ENCODE measurements at regions not wholly inside any gene's neighbourhood (a gene's known extent, or its start where the extent isn't known, plus 50 kb on each side); places are given as distances from the start of the nearest gene placed in this dataset.
"Not testable (repeated sequence)": the region's sequence is repeated elsewhere in the genome, so short reads cannot be mapped to it uniquely, and the experiment has no call there.

DNA sequence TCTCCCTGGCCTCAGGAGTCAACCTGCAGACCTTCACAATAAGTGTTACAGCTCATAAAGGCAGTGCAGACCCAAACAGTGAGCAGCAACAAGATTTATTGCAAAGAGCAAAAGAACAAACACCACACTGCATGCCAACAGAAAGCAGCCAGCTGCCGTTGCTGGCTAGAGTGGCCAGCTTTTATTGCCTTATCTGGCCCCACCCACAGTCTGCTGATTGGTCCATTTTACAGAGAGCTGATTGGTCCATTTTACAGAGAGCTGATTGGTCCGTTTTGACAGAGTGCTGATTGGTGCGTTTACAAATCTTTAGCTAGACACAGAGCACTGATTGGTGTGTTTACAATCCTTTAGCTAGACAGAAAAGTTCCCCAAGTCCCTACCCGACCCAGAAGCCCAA is 885.9 kb upstream of the SPRY2 start:
- not testable (repeated sequence) for H3K27ac Mint-ChIP-seq (ENCODE audit: low read depth); H3K36me3 Mint-ChIP-seq (ENCODE audit: insufficient read depth); H3K27me3 Mint-ChIP-seq; DNase-seq (ENCODE audit: low spot score in 2 of 2); H3K4me1 Mint-ChIP-seq; ATAC-seq (replicated peaks; ENCODE audit: extremely low read depth, poor library complexity, severe bottlenecking); H3K4me3 Mint-ChIP-seq
- H3K9me3 Mint-ChIP-seq = peaks cover 15% of the 10 kb centered on the region

DNA sequence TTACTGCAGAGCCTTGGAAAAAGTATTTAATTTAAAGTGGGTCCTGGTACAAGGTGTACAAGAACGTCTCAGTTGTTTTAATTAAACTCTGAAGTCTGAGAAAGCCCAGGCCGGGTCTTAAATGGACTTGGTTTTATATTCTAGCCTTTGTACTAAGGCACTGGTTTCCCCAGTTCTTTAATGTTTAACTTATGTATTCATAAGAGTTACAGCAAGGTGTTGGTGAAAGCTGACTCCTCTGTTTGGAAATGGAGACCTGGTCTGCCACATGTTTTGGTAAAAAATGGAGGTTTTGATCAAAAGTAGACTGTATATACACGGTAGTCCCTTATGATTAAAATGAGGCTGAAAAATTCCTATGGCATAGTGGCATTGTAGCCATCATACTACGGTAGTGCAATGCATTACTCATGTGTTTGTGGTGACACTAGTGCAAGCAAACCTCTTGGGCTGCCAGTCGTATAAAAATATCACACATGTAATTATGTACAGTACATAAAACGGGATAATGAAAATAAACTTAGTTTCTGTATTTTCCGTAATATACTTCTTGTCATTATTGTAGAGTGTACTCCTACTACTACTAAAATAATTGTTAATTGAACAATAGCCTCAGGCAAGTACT is 883.4 kb upstream of the SPRY2 start:
- Mint-ChIP-seq H3K27ac (ENCODE audit: low read depth) (no peak overlapping the region), H3K9me3 (peaks cover 11% of the 10 kb centered on the region), H3K27me3 (no peaks in the 10 kb centered on the region), H3K36me3 (ENCODE audit: insufficient read depth) (no peaks in the 10 kb centered on the region), H3K4me1 (no peaks in the 10 kb centered on the region), H3K4me3 (no peak overlapping the region)
- DNase-seq (ENCODE audit: low spot score in 2 of 2) (no peak), ATAC-seq (replicated peaks; ENCODE audit: extremely low read depth, poor library complexity, severe bottlenecking) (no peak)

DNA sequence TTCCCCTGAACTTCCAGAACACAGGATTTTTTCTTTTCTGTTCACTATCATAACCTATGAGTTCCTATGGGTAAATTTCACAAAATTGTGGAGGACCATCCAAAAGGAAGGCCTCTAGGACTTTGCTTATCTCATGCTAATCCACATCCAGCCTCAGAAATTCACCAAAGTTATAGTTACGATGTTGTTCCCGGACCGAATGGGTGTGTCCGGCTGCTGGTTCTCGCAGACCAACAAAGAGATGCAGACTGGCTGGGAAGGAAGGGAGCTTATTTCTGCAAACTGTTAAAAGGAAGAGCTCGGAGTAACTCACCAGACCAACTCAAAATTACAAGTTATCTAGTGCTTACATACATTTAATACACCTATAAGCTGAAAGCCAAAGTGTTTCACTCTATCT is 882.9 kb upstream of the SPRY2 start:
- no peaks in the 10 kb centered on the region for H3K4me1 Mint-ChIP-seq
- no peak overlapping the region for H3K4me3 Mint-ChIP-seq
- H3K36me3 Mint-ChIP-seq (ENCODE audit: insufficient read depth) = no peaks in the 10 kb centered on the region
- peaks cover 9% of the 10 kb centered on the region for H3K9me3 Mint-ChIP-seq
- H3K27me3 Mint-ChIP-seq = no peaks in the 10 kb centered on the region
- no peak for DNase-seq (ENCODE audit: low spot score in 2 of 2)
- ATAC-seq (replicated peaks; ENCODE audit: extremely low read depth, poor library complexity, severe bottlenecking) = no peak
- no peak overlapping the region for H3K27ac Mint-ChIP-seq (ENCODE audit: low read depth)

DNA sequence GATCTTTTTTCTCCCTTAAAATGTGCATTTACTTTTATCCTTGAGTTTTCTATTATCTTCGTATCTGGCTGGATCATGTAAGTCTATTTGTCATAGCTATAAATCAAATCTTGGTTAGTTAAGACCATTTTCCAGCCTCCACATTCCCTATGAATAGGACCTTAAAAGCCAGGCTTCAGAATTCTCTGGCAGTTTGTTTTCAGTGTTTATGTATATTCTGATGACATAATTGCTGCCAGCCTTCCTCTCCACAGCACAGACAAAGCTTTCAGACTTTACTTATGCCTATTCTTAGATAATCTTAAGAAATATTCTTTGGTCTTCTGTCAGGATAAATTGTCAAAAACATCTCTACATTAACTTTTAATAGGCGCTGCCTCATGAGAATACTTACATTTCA is 870.8 kb upstream of the SPRY2 start:
- H3K4me3 Mint-ChIP-seq = no peak overlapping the region
- ATAC-seq (replicated peaks; ENCODE audit: extremely low read depth, poor library complexity, severe bottlenecking) = no peak
- DNase-seq (ENCODE audit: low spot score in 2 of 2) = no peak
- no peaks in the 10 kb centered on the region for H3K4me1 Mint-ChIP-seq
- H3K27me3 Mint-ChIP-seq = no peaks in the 10 kb centered on the region
- H3K9me3 Mint-ChIP-seq = peaks cover 15% of the 10 kb centered on the region
- H3K36me3 Mint-ChIP-seq (ENCODE audit: insufficient read depth) = no peaks in the 10 kb centered on the region
- no peak overlapping the region for H3K27ac Mint-ChIP-seq (ENCODE audit: low read depth)

DNA sequence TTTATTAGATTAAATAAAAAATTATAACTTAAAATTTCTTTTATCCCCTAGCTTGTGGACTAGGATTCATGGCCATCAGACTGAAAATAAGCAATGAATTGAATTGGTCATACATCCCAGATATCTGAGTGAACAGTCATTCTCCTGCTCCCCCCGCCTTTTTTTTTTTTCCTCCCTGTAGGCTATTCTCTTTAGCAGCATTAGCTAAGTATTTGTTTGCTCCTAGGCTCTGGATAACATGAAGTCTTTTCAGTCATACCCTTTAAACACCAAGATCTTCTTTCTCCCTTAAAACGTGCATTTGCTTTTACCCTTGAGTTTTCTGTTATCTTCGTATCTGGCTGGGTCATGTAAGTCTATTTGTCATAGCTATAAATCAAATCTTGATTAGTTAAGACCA is 866.7 kb upstream of the SPRY2 start:
- Mint-ChIP-seq H3K27me3 (no peaks in the 10 kb centered on the region), H3K36me3 (ENCODE audit: insufficient read depth) (no peaks in the 10 kb centered on the region), H3K27ac (ENCODE audit: low read depth) (no peak overlapping the region), H3K4me1 (no peaks in the 10 kb centered on the region), H3K4me3 (no peak overlapping the region), H3K9me3 (peaks cover 23% of the 10 kb centered on the region)
- ATAC-seq (replicated peaks; ENCODE audit: extremely low read depth, poor library complexity, severe bottlenecking) (no peak), DNase-seq (ENCODE audit: low spot score in 2 of 2) (no peak)

DNA sequence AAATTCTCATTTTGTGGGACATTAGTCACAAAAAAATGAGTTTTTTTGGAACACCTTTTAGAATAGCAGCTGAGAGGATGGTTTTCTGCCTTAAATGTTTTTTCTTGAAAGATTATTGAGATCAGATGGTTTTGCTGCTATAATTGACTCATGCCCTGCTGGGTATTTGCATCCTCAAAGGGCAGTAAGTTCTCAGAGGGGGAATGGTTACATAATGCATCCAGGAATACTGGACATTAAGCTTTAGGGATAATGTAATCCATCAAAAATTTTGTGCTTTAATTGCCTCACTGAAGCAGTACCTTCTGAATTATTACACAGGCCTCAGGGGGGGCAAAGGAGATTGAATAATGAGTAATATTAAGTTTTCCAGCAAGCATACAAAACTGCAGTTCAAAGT is 866.3 kb upstream of the SPRY2 start:
- Mint-ChIP-seq H3K4me1 (no peaks in the 10 kb centered on the region), H3K27me3 (no peaks in the 10 kb centered on the region), H3K4me3 (no peak overlapping the region)

DNA sequence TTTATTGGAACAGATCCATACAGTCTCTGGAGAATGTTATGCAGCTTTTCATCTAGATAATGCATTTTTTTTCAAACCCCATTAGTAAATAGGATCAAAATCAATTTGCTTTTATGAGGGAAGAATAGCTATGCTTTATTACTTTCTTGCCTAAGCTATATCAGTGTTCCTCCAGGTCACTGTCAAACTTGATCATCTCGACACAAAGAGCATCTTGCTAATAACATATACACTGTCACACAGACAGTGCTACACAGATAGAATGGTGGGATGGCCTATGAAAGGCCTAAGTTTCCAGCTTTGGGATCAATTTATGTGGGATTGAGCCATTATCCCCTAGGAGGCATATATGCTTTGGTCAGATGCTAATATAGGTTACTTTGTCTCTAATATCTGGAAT is 862.9 kb upstream of the SPRY2 start:
- Mint-ChIP-seq H3K27ac (ENCODE audit: low read depth) (no peak overlapping the region), H3K27me3 (no peaks in the 10 kb centered on the region), H3K4me3 (no peak overlapping the region), H3K9me3 (peaks cover 21% of the 10 kb centered on the region), H3K4me1 (no peaks in the 10 kb centered on the region), H3K36me3 (ENCODE audit: insufficient read depth) (no peaks in the 10 kb centered on the region)
- DNase-seq (ENCODE audit: low spot score in 2 of 2) (no peak), ATAC-seq (replicated peaks; ENCODE audit: extremely low read depth, poor library complexity, severe bottlenecking) (no peak)

More for the DNA sequence above, 866.3 kb upstream of the SPRY2 start:
- Mint-ChIP-seq H3K27ac (ENCODE audit: low read depth) (no peak overlapping the region), H3K9me3 (peaks cover 23% of the 10 kb centered on the region), H3K36me3 (ENCODE audit: insufficient read depth) (no peaks in the 10 kb centered on the region)
- DNase-seq (ENCODE audit: low spot score in 2 of 2) (no peak), ATAC-seq (replicated peaks; ENCODE audit: extremely low read depth, poor library complexity, severe bottlenecking) (no peak)

DNA sequence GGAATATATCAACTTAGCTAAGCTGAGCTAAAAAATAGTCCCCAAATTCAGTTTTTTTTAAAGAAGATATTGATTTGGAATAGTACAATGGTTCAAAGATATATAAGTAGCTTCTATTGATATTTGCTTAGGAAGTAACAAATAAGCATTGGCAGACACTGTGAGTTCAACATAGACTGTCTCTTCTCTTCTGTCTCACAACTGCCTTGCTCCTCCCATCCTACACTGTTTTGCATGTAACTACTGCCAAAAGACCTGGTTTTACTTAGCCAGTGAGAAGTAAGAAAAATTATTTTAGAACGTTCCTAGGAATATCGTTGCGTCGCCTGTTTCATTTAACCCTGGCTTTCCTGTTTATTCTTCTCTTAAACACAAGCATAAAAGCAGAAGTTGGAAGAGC is 859.0 kb upstream of the SPRY2 start:
- H3K27ac Mint-ChIP-seq (ENCODE audit: low read depth) = no peak overlapping the region
- no peak for ATAC-seq (replicated peaks; ENCODE audit: extremely low read depth, poor library complexity, severe bottlenecking)
- H3K4me3 Mint-ChIP-seq = no peak overlapping the region
- H3K27me3 Mint-ChIP-seq = no peaks in the 10 kb centered on the region
- no peaks in the 10 kb centered on the region for H3K36me3 Mint-ChIP-seq (ENCODE audit: insufficient read depth)
- peaks cover 20% of the 10 kb centered on the region for H3K9me3 Mint-ChIP-seq
- H3K4me1 Mint-ChIP-seq = no peaks in the 10 kb centered on the region
- DNase-seq (ENCODE audit: low spot score in 2 of 2) = no peak

DNA sequence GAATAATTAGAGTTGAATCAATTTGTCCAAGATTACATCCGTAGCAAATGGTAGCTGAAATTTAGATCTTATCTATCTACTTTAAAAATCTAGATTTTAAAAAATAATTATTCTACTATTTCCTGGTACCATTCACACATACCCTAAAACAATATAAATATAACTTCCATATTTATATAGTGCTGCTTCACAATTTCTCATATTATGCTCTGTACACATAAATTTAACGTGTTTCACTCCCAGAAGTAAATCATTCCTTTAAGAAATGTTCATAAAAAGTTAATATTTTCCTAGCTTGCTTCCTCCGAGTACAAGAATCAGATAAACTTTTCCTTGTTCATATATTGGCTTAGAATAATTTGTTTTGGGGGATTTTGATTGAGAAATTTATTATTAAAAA is 857.0 kb upstream of the SPRY2 start:
- DNase-seq (ENCODE audit: low spot score in 2 of 2) = no peak
- H3K9me3 Mint-ChIP-seq = peaks cover 18% of the 10 kb centered on the region

DNA sequence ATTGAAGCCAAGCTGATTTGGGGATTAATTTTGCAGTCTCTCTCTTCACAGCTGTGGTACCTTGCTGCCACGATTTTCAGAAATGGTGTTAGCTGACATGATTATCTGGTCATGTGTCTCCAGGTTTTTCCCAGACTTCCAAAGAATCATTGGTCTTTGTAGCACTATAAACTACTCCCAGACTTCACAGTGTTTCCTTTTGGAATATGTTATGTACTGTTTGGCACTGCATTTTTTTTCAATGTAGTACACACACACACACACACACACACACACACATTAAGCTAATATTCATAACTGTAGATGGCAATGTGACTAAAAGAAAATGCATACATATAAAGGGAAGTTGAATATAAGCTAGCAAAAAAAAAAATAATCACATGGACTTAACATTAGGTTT is 856.6 kb upstream of the SPRY2 start:
- no peak for ATAC-seq (replicated peaks; ENCODE audit: extremely low read depth, poor library complexity, severe bottlenecking)
- DNase-seq (ENCODE audit: low spot score in 2 of 2) = no peak
- Mint-ChIP-seq H3K36me3 (ENCODE audit: insufficient read depth) (no peaks in the 10 kb centered on the region), H3K27ac (ENCODE audit: low read depth) (no peak overlapping the region), H3K27me3 (no peaks in the 10 kb centered on the region), H3K9me3 (peaks cover 18% of the 10 kb centered on the region), H3K4me1 (no peaks in the 10 kb centered on the region), H3K4me3 (no peak overlapping the region)

More for the DNA sequence above, 857.0 kb upstream of the SPRY2 start:
- H3K27ac Mint-ChIP-seq (ENCODE audit: low read depth) = no peak overlapping the region
- no peak for ATAC-seq (replicated peaks; ENCODE audit: extremely low read depth, poor library complexity, severe bottlenecking)
- H3K27me3 Mint-ChIP-seq = no peaks in the 10 kb centered on the region
- H3K4me3 Mint-ChIP-seq = no peak overlapping the region
- no peaks in the 10 kb centered on the region for H3K36me3 Mint-ChIP-seq (ENCODE audit: insufficient read depth)
- H3K4me1 Mint-ChIP-seq = no peaks in the 10 kb centered on the region

DNA sequence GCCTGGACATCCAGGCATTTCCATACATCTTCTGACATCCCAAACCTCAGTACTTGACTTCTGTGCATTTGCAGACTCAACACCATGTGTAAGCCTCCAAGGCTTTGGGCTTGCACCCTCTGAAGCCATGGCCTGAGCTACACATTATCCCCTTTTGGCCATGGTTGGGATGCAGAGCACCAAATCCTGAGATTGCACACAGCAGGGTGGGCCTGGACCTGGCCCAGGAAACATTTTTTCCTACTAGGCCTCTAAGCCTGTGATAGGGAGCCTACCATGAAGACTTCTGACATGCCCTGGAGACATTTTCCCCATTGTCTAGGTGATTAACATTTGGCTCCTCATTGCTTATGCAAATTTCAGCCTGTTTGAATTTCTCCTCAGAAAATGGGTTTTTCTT is 853.4 kb upstream of the SPRY2 start:
- H3K36me3 Mint-ChIP-seq (ENCODE audit: insufficient read depth) = no peaks in the 10 kb centered on the region
- DNase-seq (ENCODE audit: low spot score in 2 of 2) = no peak

DNA sequence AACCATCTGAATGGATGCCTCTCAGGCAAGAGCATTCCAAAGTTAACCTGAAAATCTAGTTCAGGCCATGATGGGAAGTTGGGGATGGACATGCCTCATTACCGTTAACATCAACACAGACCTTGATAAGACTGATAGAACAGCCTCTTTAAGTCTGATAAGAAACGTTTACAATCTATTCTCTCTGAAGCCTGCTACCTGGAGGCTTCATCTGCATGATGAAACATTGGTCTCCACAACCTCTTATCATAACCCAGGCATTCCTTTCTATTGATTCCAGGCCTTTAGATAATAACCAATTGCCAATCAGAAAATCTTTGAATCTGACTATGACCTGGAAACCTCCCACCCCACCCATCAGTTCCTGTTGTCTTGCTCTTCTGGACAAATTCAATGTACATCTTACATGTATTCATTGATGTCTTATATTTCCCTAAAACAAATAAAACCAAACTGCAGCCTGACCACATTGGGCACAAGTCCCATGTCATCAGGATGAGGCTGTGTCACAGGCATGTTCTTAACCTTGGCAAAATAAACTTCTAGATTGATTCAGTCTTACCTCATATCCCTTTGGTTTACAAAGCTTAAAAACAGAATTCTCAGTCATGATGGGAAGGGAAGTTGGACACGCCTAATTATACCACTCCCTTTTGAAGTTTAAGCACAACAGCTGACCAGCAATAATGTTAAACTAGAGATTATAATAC is 843.8 kb upstream of the SPRY2 start:
- Mint-ChIP-seq H3K9me3 (no peaks in the 10 kb centered on the region), H3K4me3 (no peak overlapping the region), H3K4me1 (no peaks in the 10 kb centered on the region), H3K27ac (ENCODE audit: low read depth) (no peak overlapping the region), H3K36me3 (ENCODE audit: insufficient read depth) (peaks cover 3% of the 10 kb centered on the region), H3K27me3 (no peaks in the 10 kb centered on the region)
- ATAC-seq (replicated peaks; ENCODE audit: extremely low read depth, poor library complexity, severe bottlenecking) (no peak), DNase-seq (ENCODE audit: low spot score in 2 of 2) (no peak)

More for the DNA sequence above, 853.4 kb upstream of the SPRY2 start:
- H3K4me1 Mint-ChIP-seq = no peaks in the 10 kb centered on the region
- no peak overlapping the region for H3K4me3 Mint-ChIP-seq
- H3K27me3 Mint-ChIP-seq = no peaks in the 10 kb centered on the region
- H3K27ac Mint-ChIP-seq (ENCODE audit: low read depth) = no peak overlapping the region
- no peak for ATAC-seq (replicated peaks; ENCODE audit: extremely low read depth, poor library complexity, severe bottlenecking)
- peaks cover 26% of the 10 kb centered on the region for H3K9me3 Mint-ChIP-seq

DNA sequence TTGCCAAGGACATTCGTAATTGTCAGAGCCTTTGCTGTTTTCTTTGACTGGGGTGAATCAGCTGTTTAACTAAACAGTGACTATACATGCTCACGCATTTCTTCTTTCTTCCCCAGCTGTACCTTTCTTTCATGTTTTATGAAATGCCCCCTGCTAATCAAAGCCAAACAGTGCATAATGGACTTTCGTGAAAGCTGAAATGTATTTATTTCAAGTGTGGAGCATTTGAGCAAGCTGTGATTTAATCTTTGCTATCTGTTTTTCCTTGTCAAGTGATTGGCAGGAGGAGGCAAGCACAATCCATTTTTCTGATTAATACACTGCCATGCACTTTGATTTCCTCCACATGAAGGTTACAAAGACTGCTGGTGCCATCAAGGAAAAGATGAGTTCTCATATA is 831.7 kb upstream of the SPRY2 start:
- Mint-ChIP-seq H3K4me1 (no peaks in the 10 kb centered on the region), H3K9me3 (no peaks in the 10 kb centered on the region), H3K27ac (ENCODE audit: low read depth) (no peak overlapping the region), H3K4me3 (no peak overlapping the region), H3K36me3 (ENCODE audit: insufficient read depth) (no peaks in the 10 kb centered on the region), H3K27me3 (no peaks in the 10 kb centered on the region)
- ATAC-seq (replicated peaks; ENCODE audit: extremely low read depth, poor library complexity, severe bottlenecking) (no peak), DNase-seq (ENCODE audit: low spot score in 2 of 2) (no peak)
